Smooth muscle cell (in vitro differentiated cells): ENCODE measurements at regions not wholly inside any gene's neighbourhood (a gene's known extent, or its start where the extent isn't known, plus 50 kb on each side); places are given as distances from the start of the nearest gene placed in this dataset.

Experiments
- DNase-seq: peaks from one replicate; lab custom pipeline; 2025; ENCODE audit not compliant: unreplicated experiment; lab: John Stamatoyannopoulos, UW
- H2AFZ ChIP-seq: fragments of 200-600 bp; sonication (generic); 2 replicates; pipeline ENCODE4 v1.6.0; 2016; ENCODE audit warnings: antibody characterized with exemption, low read depth, mild to moderate bottlenecking
- H3F3A ChIP-seq: fragments of 200-600 bp; sonication (generic); 2 replicates; pipeline ENCODE4 v1.6.0; 2017; ENCODE audit warnings: antibody characterized with exemption, low read depth
- H3K27ac ChIP-seq: fragments of 200-600 bp; sonication (generic); 2 replicates; pipeline ENCODE4 v1.5.1; 2016; ENCODE audit warnings: low read depth, mild to moderate bottlenecking
- H3K27me3 ChIP-seq: fragments of 200-600 bp; sonication (generic); 2 replicates; pipeline ENCODE4 v1.6.1; 2016; ENCODE audit warnings: low read depth, mild to moderate bottlenecking
- H3K36me3 ChIP-seq: fragments of 200-600 bp; sonication (generic); 2 replicates; pipeline ENCODE4 v1.5.1; 2016; ENCODE audit warnings: low read depth
- H3K4me1 ChIP-seq: fragments of 200-600 bp; sonication (generic); 2 replicates; pipeline ENCODE4 v1.5.1; 2016; ENCODE audit warnings: low read depth
- H3K4me2 ChIP-seq: fragments of 200-600 bp; sonication (generic); 2 replicates; pipeline ENCODE4 v1.6.0; 2016; ENCODE audit warnings: mild to moderate bottlenecking
- H3K4me3 ChIP-seq: fragments of 200-600 bp; sonication (generic); 2 replicates; pipeline ENCODE4 v1.5.1; 2016; ENCODE audit warnings: mild to moderate bottlenecking
- H3K79me2 ChIP-seq: fragments of 200-600 bp; sonication (generic); 2 replicates; pipeline ENCODE4 v1.6.0; 2016; ENCODE audit warnings: low read depth, mild to moderate bottlenecking
- H3K9ac ChIP-seq: fragments of 200-600 bp; sonication (generic); 2 replicates; pipeline ENCODE4 v1.6.0; 2016; ENCODE audit warnings: low read depth
- H3K9me3 ChIP-seq: fragments of 200-600 bp; sonication (generic); replicated peaks from 2 replicates; pipeline ENCODE4 v1.5.1; 2016; ENCODE audit warnings: low read depth
- H4K20me1 ChIP-seq: fragments of 200-600 bp; sonication (generic); 2 replicates; pipeline ENCODE4 v1.6.0; 2016; ENCODE audit warnings: low read depth
- CTCF ChIP-seq: fragments of 200-600 bp; sonication (generic); IDR thresholded peaks from 2 replicates; pipeline ENCODE4 v1.5.1; 2017; ENCODE audit warnings: borderline replicate concordance, mild to moderate bottlenecking, antibody characterized with exemption; ENCODE audit not compliant: insufficient read depth, poor library complexity, severe bottlenecking
- WGBS: methylation state at CpG from one replicate; pipeline ENCODE4 v1.1.7; 2016; ENCODE audit warnings: low lambda C conversion rate; 5-methylcytosine and 5-hydroxymethylcytosine counted together

- no peak overlapping the region for H3K4me3 ChIP-seq
- H4K20me1 ChIP-seq: no peaks in the 10 kb centered on the region
- H3F3A ChIP-seq: peaks cover 6% of the 10 kb centered on the region
- no peaks in the 10 kb centered on the region for H3K27me3 ChIP-seq
- H3K27ac ChIP-seq: no peak overlapping the region
- no peaks in the 10 kb centered on the region for H3K36me3 ChIP-seq
- H2AFZ ChIP-seq: no peak overlapping the region
- H3K79me2 ChIP-seq: no peaks in the 10 kb centered on the region
- DNase-seq: no peak
- H3K4me2 ChIP-seq: no peak overlapping the region
- peaks cover 5% of the 10 kb centered on the region for H3K4me1 ChIP-seq
- no peak for TF ChIP-seq CTCF
- H3K9me3 ChIP-seq: no peaks in the 10 kb centered on the region
- H3K9ac ChIP-seq: no peak overlapping the region
Measured at GRCh38 chr1:228857611-228858010, 122.3 kb downstream of the RHOU start.

GRCh38 chr1:228860911-228861831, 125.9 kb downstream of the RHOU start:
- no peaks in the 10 kb centered on the region for H3K27me3 ChIP-seq
- TF ChIP-seq CTCF: no peak
- H3K4me3 ChIP-seq: no peak overlapping the region
- H2AFZ ChIP-seq: no peak overlapping the region
- H3K4me1 ChIP-seq: peaks cover 12% of the 10 kb centered on the region
- H3K27ac ChIP-seq: peak overlapping the region; percentile 37
- no peaks in the 10 kb centered on the region for H3K79me2 ChIP-seq
- DNase-seq: no peak
- no peak overlapping the region for H3K9ac ChIP-seq
- H3F3A ChIP-seq: peaks cover 8% of the 10 kb centered on the region
- no peaks in the 10 kb centered on the region for H4K20me1 ChIP-seq
- H3K36me3 ChIP-seq: no peaks in the 10 kb centered on the region
- WGBS: 61% methylated on average over 16 of the region's 16 CpGs
- peak overlapping the region; percentile 35 for H3K4me2 ChIP-seq
- H3K9me3 ChIP-seq: no peaks in the 10 kb centered on the region

GRCh38 chr1:228861832-228862180, 126.5 kb downstream of the RHOU start:
- H4K20me1 ChIP-seq: no peaks in the 10 kb centered on the region
- H3K27ac ChIP-seq: no peak overlapping the region
- peak overlapping the region; percentile 32 for H3K4me2 ChIP-seq
- H3K9me3 ChIP-seq: no peaks in the 10 kb centered on the region
- no peak overlapping the region for H2AFZ ChIP-seq
- DNase-seq: no peak
- H3K27me3 ChIP-seq: no peaks in the 10 kb centered on the region
- H3K4me1 ChIP-seq: peaks cover 18% of the 10 kb centered on the region
- no peak for TF ChIP-seq CTCF
- 46% methylated on average over 3 of the region's 3 CpGs for WGBS
- no peak overlapping the region for H3K4me3 ChIP-seq
- H3K36me3 ChIP-seq: no peaks in the 10 kb centered on the region
- peaks cover 10% of the 10 kb centered on the region for H3F3A ChIP-seq
- no peak overlapping the region for H3K9ac ChIP-seq
- no peaks in the 10 kb centered on the region for H3K79me2 ChIP-seq
